ENCODE measurements at regions not wholly inside any gene's neighbourhood (a gene's known extent, or its start where the extent isn't known, plus 50 kb on each side); places are given as distances from the start of the nearest gene placed in this dataset.

DNA sequence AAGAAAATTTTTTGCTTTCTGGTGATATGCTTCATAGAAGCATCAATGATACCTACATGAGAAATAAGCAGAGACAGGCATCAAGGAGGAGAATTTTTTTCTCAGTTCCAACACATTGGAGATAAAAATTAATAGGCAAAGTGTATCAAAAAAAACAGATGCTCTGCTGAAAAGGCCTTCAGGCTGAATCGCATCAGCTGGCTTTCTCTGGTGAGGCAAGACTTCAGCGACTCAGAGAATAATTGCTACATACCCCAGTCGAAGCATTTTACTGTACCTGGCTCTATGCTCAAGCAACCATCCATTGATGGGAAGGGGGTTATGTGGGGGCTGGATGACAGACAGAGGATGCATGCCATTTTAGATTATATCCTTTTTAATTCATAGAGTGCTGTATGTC lies 415.1 kb downstream of the TFAP2A start:
- WGBS (ENCODE audit: insufficient coverage) = 86% methylated on average over 3 of the region's 3 CpGs
- no peaks in the 10 kb centered on the region for H3K4me1 Mint-ChIP-seq
- H3K27ac Mint-ChIP-seq = no peak overlapping the region

DNA sequence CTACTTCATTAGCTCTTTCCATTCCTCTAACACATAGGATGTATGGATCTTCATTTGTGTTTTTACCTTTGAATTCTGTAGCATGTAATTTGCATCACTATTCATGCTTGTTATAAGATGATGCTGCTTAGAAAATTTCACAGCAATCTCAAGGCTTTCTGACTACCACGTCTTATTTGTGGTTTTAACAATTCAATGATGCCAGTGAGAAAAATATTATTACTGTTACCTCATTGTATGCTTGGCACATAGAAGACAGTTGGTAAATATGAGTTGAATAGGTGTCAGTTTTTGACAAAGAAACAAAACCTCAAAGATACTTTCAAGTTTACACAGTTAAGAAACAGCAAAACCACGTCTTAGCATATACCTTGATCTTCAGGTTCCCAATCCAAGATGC lies 428.6 kb downstream of the TFAP2A start:
- no peak for ATAC-seq
- Mint-ChIP-seq H3K36me3 (peaks cover 9% of the 10 kb centered on the region), H3K27me3 (ENCODE audit: low read depth in 2 of 2) (no peaks in the 10 kb centered on the region), H3K4me1 (no peaks in the 10 kb centered on the region), H3K9me3 (peaks cover 14 to 22% of the 10 kb centered on the region in 2 donors), H3K27ac (no peak overlapping the region), H3K4me3 (no peak overlapping the region)
- 72% methylated on average over 2 of the region's 2 CpGs for WGBS (ENCODE audit: insufficient coverage)
- Histone ChIP-seq H3K4me3 (ENCODE audit: low read length) (no peak overlapping the region), H3K27ac (ENCODE audit: low read length) (no peak overlapping the region), H3K4me1 (ENCODE audit: control insufficient read depth, insufficient read depth, low read length) (no peaks in the 10 kb centered on the region), H3K36me3 (ENCODE audit: control insufficient read depth, insufficient read depth, low read length) (no peaks in the 10 kb centered on the region), H3K27me3 (ENCODE audit: control insufficient read depth, insufficient read depth, low read length) (no peaks in the 10 kb centered on the region), H3K9me3 (ENCODE audit: control insufficient read depth, insufficient read depth, low read length) (no peaks in the 10 kb centered on the region)
- DNase-seq = no peak
- intact Hi-C loops (cut with micrococcal nuclease) = no loop called here
- TF ChIP-seq, protein P1, sequence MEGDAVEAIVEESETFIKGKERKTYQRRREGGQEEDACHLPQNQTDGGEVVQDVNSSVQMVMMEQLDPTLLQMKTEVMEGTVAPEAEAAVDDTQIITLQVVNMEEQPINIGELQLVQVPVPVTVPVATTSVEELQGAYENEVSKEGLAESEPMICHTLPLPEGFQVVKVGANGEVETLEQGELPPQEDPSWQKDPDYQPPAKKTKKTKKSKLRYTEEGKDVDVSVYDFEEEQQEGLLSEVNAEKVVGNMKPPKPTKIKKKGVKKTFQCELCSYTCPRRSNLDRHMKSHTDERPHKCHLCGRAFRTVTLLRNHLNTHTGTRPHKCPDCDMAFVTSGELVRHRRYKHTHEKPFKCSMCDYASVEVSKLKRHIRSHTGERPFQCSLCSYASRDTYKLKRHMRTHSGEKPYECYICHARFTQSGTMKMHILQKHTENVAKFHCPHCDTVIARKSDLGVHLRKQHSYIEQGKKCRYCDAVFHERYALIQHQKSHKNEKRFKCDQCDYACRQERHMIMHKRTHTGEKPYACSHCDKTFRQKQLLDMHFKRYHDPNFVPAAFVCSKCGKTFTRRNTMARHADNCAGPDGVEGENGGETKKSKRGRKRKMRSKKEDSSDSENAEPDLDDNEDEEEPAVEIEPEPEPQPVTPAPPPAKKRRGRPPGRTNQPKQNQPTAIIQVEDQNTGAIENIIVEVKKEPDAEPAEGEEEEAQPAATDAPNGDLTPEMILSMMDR (IDR thresholded peaks at IDR 0.05) = no peak

More for the DNA sequence above, 415.1 kb downstream of the TFAP2A start:
- DNase-seq (no peak), ATAC-seq (no peak)
- Histone ChIP-seq H3K36me3 (ENCODE audit: control insufficient read depth, insufficient read depth, low read length) (no peaks in the 10 kb centered on the region), H3K4me1 (ENCODE audit: control insufficient read depth, insufficient read depth, low read length) (no peaks in the 10 kb centered on the region), H3K9me3 (ENCODE audit: control insufficient read depth, insufficient read depth, low read length) (no peaks in the 10 kb centered on the region), H3K27me3 (ENCODE audit: control insufficient read depth, insufficient read depth, low read length) (no peaks in the 10 kb centered on the region), H3K27ac (ENCODE audit: low read length) (no peak overlapping the region), H3K4me3 (ENCODE audit: low read length) (no peak overlapping the region)
- H3K36me3 Mint-ChIP-seq = no peaks in the 10 kb centered on the region
- intact Hi-C loops (cut with micrococcal nuclease) = no loop called here
- peaks cover 2 to 3% of the 10 kb centered on the region in 2 donors for H3K9me3 Mint-ChIP-seq
- TF ChIP-seq, protein P1 (IDR thresholded peaks at IDR 0.05) = no peak
- no peak overlapping the region for H3K4me3 Mint-ChIP-seq
- H3K27me3 Mint-ChIP-seq (ENCODE audit: low read depth in 2 of 2) = no peaks in the 10 kb centered on the region

DNA sequence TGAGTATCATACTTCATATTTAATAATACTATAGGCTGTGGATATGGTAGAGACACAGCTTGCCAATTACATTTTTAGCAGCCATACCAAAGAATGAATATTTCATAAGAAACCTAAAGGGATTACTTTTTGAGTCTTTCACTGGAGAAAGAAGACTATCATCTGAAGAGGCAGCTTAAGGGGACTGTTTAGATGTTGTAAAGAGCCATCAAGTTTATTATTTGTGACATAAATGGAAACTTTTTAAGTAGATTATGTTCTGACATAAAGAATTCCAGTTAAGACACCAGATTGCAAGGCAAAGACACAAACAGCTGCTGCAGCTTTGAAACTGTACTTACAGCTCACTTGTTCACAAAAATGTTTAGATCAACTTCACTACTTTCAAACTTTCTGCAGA lies 429.4 kb downstream of the TFAP2A start:
- no peak for DNase-seq
- no peak for ATAC-seq
- H3K9me3 ChIP-seq (ENCODE audit: control insufficient read depth, insufficient read depth, low read length) = no peaks in the 10 kb centered on the region
- H3K27ac Mint-ChIP-seq = no peak overlapping the region
- peaks cover 14 to 22% of the 10 kb centered on the region in 2 donors for H3K9me3 Mint-ChIP-seq
- no peaks in the 10 kb centered on the region for H3K4me1 ChIP-seq (ENCODE audit: control insufficient read depth, insufficient read depth, low read length)
- peaks cover 9% of the 10 kb centered on the region for H3K36me3 Mint-ChIP-seq
- H3K4me3 Mint-ChIP-seq = no peak overlapping the region
- TF ChIP-seq, protein P1 (IDR thresholded peaks at IDR 0.05) = no peak
- H3K27ac ChIP-seq (ENCODE audit: low read length) = no peak overlapping the region
- H3K36me3 ChIP-seq (ENCODE audit: control insufficient read depth, insufficient read depth, low read length) = no peaks in the 10 kb centered on the region
- H3K27me3 ChIP-seq (ENCODE audit: control insufficient read depth, insufficient read depth, low read length) = no peaks in the 10 kb centered on the region
- no peaks in the 10 kb centered on the region for H3K4me1 Mint-ChIP-seq
- H3K4me3 ChIP-seq (ENCODE audit: low read length) = no peak overlapping the region
- intact Hi-C loops (cut with micrococcal nuclease) = no loop called here
- no peaks in the 10 kb centered on the region for H3K27me3 Mint-ChIP-seq (ENCODE audit: low read depth in 2 of 2)

DNA sequence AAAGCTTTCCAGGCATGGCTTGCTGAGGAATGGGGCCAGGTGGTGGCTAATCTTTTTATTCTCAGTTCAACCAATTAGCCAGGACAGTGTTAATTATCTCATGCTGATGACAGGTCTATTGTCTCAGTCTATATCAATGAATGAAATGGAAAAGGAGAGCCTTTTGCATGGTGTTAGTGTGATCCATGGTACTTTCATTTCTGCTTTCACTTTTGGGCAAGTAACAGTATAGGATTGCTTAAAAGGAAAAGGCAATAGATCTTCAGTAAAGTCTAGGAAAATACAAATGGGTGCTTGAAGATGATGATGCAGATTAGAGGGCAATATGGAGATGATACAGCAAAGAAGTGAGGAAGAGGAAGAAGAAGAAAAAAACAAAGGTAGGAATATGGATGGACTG lies 430.3 kb downstream of the TFAP2A start:
- Histone ChIP-seq H3K27me3 (ENCODE audit: control insufficient read depth, insufficient read depth, low read length) (no peaks in the 10 kb centered on the region), H3K4me1 (ENCODE audit: control insufficient read depth, insufficient read depth, low read length) (no peaks in the 10 kb centered on the region), H3K27ac (ENCODE audit: low read length) (no peak overlapping the region), H3K36me3 (ENCODE audit: control insufficient read depth, insufficient read depth, low read length) (no peaks in the 10 kb centered on the region), H3K9me3 (ENCODE audit: control insufficient read depth, insufficient read depth, low read length) (no peaks in the 10 kb centered on the region), H3K4me3 (ENCODE audit: low read length) (no peak overlapping the region)
- TF ChIP-seq, protein P1 (IDR thresholded peaks at IDR 0.05) = no peak
- DNase-seq (no peak), ATAC-seq (no peak)
- H3K4me1 Mint-ChIP-seq = no peaks in the 10 kb centered on the region
- H3K27me3 Mint-ChIP-seq (ENCODE audit: low read depth in 2 of 2) = no peaks in the 10 kb centered on the region
- peaks cover 9% of the 10 kb centered on the region for H3K36me3 Mint-ChIP-seq
- intact Hi-C loops (cut with micrococcal nuclease) = no loop called here
- H3K9me3 Mint-ChIP-seq = peaks cover 14 to 21% of the 10 kb centered on the region in 2 donors
- no peak overlapping the region for H3K27ac Mint-ChIP-seq
- no peak overlapping the region for H3K4me3 Mint-ChIP-seq

All from natural killer cell (primary cell).